ENCODE measurements at regions not wholly inside any gene's neighbourhood (a gene's known extent, or its start where the extent isn't known, plus 50 kb on each side); places are given as distances from the start of the nearest gene placed in this dataset.
"Not testable (repeated sequence)": the region's sequence is repeated elsewhere in the genome, so short reads cannot be mapped to it uniquely, and the experiment has no call there.

DNA sequence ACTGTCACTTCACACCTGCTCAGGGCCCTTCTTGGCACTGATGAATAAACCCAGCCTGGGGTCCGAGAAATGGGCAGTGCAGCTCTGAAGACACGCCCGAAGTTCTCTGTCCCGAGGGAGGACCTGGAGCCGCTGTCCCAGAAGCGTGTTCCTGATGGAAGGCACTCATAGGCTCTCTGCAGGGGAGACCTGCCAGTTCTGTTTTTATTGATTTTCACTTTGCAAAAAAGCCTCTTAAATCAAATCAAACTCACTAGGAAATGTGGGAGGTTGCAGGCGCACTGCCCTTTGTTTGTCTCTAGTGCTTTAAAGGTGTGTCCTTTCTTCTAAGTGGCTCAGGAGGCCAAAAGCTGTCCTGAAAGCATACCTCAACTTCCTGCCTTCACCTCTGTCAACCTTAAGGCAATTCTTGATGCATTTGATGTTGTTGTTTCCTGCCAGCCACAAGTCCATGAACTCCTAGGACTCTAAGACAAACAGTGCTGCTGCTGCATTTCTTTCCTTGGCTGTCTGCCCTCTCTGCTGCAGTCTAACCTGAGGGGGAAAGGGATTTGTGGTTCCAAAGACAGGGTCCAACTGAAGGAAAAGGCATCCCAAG lies 663.2 kb downstream of the UQCRFS1 start:
- no peak overlapping the region for H3K4me3 ChIP-seq (ENCODE audit: low read length)
- DNase-seq (ENCODE audit: low read depth), result no peak
- TF ChIP-seq, protein P1, sequence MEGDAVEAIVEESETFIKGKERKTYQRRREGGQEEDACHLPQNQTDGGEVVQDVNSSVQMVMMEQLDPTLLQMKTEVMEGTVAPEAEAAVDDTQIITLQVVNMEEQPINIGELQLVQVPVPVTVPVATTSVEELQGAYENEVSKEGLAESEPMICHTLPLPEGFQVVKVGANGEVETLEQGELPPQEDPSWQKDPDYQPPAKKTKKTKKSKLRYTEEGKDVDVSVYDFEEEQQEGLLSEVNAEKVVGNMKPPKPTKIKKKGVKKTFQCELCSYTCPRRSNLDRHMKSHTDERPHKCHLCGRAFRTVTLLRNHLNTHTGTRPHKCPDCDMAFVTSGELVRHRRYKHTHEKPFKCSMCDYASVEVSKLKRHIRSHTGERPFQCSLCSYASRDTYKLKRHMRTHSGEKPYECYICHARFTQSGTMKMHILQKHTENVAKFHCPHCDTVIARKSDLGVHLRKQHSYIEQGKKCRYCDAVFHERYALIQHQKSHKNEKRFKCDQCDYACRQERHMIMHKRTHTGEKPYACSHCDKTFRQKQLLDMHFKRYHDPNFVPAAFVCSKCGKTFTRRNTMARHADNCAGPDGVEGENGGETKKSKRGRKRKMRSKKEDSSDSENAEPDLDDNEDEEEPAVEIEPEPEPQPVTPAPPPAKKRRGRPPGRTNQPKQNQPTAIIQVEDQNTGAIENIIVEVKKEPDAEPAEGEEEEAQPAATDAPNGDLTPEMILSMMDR (IDR thresholded peaks at IDR 0.05; ENCODE audit: insufficient read depth, low read depth, low read length, missing control alignments), result no peak

GRCh38 chr19:28546148-28546685 lies 666.7 kb downstream of the UQCRFS1 start:
- TF ChIP-seq, protein P1 (IDR thresholded peaks at IDR 0.05; ENCODE audit: insufficient read depth, low read depth, low read length, missing control alignments), result no peak
- DNase-seq (ENCODE audit: low read depth), result no peak
- no peak overlapping the region for H3K4me3 ChIP-seq (ENCODE audit: low read length)

DNA sequence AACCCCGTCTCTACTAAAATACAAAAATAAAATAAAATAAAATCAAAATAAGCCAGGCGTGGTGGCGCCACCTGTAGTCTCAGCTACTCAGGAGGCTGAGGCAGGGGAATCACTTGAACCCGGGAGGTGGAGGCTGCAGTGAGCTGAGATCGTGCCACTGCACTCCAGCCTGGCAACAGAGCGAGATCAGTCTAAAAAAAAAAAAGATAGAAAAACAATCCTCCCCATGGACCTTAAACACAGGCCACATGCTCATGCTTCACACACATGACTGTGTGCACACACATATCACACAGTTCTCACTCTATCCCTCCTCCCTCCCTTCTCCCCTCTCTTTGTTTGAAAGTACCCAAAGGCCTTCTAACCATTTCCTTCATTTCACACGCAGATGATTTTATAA lies 667.6 kb downstream of the UQCRFS1 start:
- not testable (repeated sequence) for H3K4me3 ChIP-seq (ENCODE audit: low read length); DNase-seq (ENCODE audit: low read depth)

DNA sequence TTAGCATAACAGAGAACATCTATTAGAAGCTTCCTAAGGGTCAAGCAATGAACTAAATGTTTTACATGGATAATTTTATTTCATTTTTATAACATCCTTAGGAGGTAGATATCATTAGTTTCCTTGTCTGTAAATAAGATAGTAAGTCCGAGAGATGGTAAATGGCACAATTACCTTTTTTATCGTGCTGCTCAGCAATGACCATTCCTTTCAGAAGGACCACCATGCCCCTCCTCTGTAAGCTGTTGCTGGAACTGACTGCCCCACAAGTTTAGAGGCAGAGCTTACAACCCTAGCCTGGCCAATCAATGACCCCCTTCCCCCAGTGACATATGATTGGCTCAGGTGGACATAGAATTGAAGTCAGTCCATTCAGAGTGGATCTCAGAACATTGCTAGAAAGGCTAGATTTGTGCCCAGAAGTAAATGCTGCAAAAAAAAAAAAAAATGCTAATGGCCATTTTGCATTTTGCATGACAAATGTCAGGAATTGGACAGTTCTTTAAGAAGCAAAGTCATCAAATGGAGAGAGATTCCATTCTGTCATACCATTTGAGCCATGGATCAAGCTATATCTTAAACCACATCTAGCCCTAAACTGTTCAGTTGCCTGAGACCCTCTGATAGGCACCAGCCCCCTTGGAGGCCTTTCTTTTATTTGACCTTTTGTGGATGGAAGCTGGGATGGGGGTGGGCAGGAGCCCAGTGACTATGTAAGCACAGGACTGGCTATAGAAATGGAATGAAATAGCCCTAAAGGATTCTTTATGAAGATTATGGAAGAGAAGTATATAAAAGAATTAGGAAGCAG lies 668.3 kb downstream of the UQCRFS1 start:
- DNase-seq (ENCODE audit: low read depth), result no peak
- no peak overlapping the region for H3K4me3 ChIP-seq (ENCODE audit: low read length)
- TF ChIP-seq, protein P1 (IDR thresholded peaks at IDR 0.05; ENCODE audit: insufficient read depth, low read depth, low read length, missing control alignments), result no peak

DNA sequence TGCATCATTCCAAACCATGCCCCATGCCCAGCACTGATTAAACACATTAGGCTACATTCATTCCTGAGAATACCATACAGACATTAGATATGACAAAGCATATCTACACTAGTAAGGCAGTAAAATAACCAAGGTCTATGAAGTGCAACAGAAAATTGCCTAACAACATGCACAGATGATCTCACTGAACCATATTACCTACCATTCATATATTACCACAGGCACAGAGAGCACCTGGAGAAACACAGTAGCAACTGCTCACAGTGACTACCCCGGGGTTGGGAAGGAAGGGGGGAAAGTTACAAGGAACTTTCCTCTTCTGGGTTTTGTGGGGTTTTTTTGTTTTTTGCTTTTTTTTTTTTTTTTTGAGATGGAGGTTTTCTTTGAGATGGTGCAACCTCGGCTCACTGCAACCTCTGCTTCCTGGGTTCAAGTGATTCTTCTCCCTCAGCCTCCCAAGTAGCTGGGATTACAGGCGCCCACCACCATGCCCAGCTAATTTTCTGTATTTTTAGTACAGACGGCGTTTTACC lies 669.6 kb downstream of the UQCRFS1 start:
- TF ChIP-seq, protein P1 (IDR thresholded peaks at IDR 0.05; ENCODE audit: insufficient read depth, low read depth, low read length, missing control alignments), result no peak
- DNase-seq (ENCODE audit: low read depth), result no peak
- H3K4me3 ChIP-seq (ENCODE audit: low read length), result no peak overlapping the region

DNA sequence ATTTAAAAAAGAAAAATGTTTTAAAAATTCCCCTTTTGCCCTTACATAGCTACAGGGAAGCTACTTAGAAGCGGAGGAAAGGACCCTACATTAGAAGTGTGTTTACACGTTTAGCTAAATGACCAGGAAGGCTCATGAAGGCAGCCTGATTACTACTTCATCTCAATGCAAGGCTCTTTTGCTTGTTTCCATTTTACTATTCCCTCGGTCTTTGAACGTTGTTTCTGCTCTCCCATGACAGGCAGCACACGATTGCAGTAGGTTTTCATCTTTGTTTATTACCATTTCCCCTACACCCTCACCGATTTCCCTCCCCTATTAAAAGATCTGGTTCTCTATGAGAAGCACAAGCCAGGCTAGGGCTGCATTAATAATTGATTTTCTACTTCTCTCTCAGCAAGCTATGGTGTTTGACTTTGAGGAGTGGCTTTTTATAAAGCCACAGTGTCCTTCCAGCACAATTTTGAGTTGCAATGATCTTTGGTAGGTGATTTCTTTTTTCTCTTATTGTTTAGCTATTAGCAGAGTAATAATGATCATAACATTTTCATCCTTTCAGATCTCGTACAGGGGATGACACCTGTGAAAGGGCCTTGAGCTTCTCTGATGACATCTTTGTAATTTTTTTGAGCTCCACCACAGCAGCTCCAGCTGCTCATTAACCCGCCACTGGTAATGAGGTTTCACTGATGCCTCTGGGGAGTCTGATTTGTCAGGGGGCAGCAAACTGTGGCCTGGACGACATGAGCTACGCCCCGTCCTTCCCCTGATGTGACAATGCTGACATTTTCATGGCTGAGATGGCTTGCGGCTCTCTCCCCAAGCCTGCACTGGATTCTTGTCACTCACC lies 670.3 kb downstream of the UQCRFS1 start:
- H3K4me3 ChIP-seq (ENCODE audit: low read length), result no peak overlapping the region
- DNase-seq (ENCODE audit: low read depth), result no peak
- TF ChIP-seq, protein P1 (IDR thresholded peaks at IDR 0.05; ENCODE audit: insufficient read depth, low read depth, low read length, missing control alignments), result no peak

All from epithelial cell of esophagus (primary cell).